ENCODE measurements at regions not wholly inside any gene's neighbourhood (a gene's known extent, or its start where the extent isn't known, plus 50 kb on each side); places are given as distances from the start of the nearest gene placed in this dataset.

DNA sequence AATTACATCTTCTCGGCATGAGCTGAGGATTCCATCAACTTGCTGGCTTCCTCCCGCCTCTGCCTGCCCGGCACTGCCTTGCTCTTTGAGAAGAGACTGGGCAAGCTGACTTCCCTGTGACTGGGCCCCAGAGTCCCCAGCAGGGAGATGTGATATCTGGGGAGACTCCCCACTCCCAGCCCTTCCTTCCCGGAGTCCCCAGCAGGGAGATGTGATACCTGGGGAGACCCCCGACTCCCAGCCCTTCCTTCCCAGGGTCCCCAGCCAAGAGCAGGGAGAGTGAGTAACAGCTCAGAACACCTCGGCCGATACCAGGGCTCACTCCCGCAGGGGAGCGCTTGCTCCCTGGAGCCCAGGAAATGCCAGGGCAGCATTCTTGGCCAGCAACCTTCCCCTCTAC lies 90.1 kb upstream of the NEURL1B start:
- H3K4me3 ChIP-seq (ENCODE audit: control insufficient read depth, low read depth, low read length), result no peak overlapping the region
- TF ChIP-seq, protein P1, sequence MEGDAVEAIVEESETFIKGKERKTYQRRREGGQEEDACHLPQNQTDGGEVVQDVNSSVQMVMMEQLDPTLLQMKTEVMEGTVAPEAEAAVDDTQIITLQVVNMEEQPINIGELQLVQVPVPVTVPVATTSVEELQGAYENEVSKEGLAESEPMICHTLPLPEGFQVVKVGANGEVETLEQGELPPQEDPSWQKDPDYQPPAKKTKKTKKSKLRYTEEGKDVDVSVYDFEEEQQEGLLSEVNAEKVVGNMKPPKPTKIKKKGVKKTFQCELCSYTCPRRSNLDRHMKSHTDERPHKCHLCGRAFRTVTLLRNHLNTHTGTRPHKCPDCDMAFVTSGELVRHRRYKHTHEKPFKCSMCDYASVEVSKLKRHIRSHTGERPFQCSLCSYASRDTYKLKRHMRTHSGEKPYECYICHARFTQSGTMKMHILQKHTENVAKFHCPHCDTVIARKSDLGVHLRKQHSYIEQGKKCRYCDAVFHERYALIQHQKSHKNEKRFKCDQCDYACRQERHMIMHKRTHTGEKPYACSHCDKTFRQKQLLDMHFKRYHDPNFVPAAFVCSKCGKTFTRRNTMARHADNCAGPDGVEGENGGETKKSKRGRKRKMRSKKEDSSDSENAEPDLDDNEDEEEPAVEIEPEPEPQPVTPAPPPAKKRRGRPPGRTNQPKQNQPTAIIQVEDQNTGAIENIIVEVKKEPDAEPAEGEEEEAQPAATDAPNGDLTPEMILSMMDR (conservative IDR thresholded peaks at IDR 0.05; ENCODE audit: control insufficient read depth, insufficient read depth, low read depth, low read length), result no peak
- no peak for DNase-seq (ENCODE audit: low read depth)

DNA sequence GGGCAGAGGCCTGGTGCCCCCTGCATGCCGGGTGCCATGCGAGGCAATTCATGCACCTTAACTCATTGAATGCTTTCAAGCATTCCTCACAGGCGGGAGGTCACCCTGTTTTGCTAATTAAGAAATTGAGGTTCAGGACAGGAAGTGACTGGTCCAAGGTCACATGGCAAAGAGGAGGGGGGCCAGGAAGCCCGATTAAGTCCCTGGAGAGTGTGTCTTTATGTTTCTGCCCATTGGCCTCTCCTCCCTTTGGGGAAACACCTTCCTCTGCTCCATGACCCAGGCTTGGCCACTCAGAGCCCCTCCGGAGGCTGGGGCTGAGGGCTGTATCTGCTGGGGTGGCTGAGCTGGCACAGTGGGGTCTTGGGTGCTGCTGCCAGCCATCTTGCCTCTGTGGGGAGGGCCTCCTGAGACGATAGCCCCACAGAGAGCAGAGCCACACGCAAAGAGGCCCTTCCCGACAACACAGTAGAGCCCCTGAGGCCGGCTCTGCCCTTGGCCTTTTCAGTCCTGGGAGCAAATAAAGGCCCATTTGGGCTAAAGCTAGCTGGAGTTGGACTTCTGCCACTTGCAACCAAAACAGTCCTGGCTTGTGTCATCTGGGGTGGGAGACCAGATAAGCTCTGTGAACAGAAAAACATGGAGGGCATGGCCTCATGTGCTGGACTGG lies 90.8 kb upstream of the NEURL1B start:
- no peak for DNase-seq (ENCODE audit: low read depth)

DNA sequence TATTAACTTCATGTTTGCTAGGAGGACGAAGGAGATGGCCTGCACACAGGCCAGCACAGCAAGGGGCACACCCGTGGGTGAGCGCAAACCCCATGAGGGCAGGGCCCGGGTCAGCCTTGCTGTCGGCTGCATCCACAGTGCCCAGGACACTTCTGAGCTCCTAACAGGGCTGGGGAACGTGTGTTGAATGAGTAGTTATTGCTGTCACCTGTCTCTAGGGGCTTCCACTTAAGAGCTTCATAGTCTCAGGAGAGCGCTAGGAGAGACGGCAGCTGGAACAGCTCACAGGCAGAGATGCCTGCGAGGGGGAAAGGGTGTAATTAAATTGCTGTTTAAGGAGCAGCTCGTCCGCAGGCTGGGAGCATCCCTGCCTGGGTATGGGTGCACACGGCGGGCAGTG lies 91.4 kb upstream of the NEURL1B start:
- H3K4me3 ChIP-seq (ENCODE audit: control insufficient read depth, low read depth, low read length), result no peak overlapping the region
- DNase-seq (ENCODE audit: low read depth), result no peak
- TF ChIP-seq, protein P1 (conservative IDR thresholded peaks at IDR 0.05; ENCODE audit: control insufficient read depth, insufficient read depth, low read depth, low read length), result no peak

More for the DNA sequence above, 90.8 kb upstream of the NEURL1B start:
- TF ChIP-seq, protein P1 (conservative IDR thresholded peaks at IDR 0.05; ENCODE audit: control insufficient read depth, insufficient read depth, low read depth, low read length), result no peak
- H3K4me3 ChIP-seq (ENCODE audit: control insufficient read depth, low read depth, low read length), result no peak overlapping the region

DNA sequence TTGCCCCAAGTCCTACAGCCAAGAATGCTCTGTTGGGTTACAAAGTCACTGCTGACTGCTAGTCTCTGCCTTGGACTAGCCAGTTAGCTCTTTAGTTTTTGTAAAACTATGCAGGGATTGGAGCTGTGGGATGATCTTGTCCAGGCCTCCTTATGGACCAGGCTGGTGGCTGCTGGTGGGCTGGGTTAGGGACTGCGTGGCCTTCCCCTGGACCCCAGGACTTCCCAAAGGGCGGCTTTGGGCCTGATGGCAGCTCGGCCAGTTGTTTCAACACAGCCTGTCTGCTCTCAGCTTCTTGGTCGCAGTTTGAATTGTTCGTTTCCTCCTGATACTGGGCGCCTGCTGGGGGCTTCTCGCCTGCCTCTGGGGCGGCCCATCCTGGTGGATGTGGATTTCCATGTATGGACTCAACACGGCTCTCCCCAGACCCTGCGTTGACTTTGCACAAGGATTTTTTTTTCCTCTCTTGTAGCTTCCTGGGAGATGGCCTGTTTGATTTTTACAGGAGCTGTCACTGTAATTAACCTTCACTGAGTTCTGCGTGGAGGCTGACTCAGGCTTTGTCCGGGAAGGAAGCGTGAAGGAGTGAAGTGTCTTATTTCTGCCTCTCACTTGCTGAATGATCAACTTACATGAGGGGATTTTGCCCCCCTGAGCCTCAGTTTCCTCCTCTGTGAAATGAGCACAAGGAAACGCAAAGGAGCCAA lies 91.9 kb upstream of the NEURL1B start:
- no peak for DNase-seq (ENCODE audit: low read depth)
- TF ChIP-seq, protein P1 (conservative IDR thresholded peaks at IDR 0.05; ENCODE audit: control insufficient read depth, insufficient read depth, low read depth, low read length), result no peak
- no peak overlapping the region for H3K4me3 ChIP-seq (ENCODE audit: control insufficient read depth, low read depth, low read length)

DNA sequence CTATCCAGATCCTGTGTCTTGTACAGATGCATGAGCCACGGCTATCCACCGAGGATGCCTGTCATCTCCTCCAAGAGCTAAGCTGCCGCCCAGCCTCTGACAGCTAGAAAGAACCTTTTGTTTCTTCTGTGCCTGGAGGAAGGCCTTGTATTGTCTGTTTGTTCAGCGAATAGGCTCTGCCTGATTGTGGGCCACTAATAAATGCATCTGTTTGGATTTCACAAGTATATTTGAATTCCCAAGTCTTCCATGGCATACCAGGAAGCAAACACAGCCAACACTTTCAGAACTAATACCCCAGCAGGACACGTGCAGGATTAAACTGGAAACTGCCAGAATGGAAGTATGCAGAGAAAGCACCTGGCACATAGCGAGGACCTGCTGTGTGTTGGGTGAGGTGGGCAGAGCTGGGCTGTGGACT lies 92.7 kb upstream of the NEURL1B start:
- DNase-seq (ENCODE audit: low read depth), result no peak
- TF ChIP-seq, protein P1 (conservative IDR thresholded peaks at IDR 0.05; ENCODE audit: control insufficient read depth, insufficient read depth, low read depth, low read length), result no peak
- H3K4me3 ChIP-seq (ENCODE audit: control insufficient read depth, low read depth, low read length), result no peak overlapping the region

DNA sequence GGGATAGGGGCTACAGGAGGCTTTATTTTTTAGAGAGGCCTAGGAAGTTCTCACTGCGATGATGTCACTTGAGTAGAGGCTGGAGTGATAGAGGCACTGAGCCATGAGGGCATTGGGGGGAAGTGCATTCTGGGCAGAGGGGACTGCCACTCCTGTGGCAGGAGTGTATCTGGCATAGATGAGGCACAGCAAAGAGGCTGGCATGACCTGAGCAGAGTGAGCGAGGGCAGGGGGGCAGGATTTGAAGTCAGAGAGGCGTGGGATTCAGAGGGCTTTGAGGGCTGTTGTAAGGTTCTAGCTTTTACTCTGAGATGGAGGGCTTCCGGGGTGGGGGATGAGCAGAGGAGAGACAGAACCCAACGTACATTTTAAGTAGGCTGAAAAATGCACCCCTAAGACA lies 91.9 kb upstream of the SH3PXD2B start:
- DNase-seq (ENCODE audit: low read depth), result no peak
- no peak overlapping the region for H3K4me3 ChIP-seq (ENCODE audit: control insufficient read depth, low read depth, low read length)
- TF ChIP-seq, protein P1 (conservative IDR thresholded peaks at IDR 0.05; ENCODE audit: control insufficient read depth, insufficient read depth, low read depth, low read length), result no peak

Data from fibroblast of mammary gland (primary cell).